A673 (cell line): ENCODE measurements at regions not wholly inside any gene's neighbourhood (a gene's known extent, or its start where the extent isn't known, plus 50 kb on each side); places are given as distances from the start of the nearest gene placed in this dataset.

ENCODE experiments used
- BruUV-seq: library from RNA; stranded (reverse); fragments of 400-500 nt; replicated peaks from 2 replicates; lab custom pipeline; 2021; lab: Mats Ljungman, UMichigan
- CTCF ChIA-PET: fragments of 300-600 bp; sonication (Branson Sonifier 250); formaldehyde crosslinking; loops from one replicate; lab custom pipeline; 2022; ENCODE audit warnings: antibody characterized with exemption; lab: Charles Lee
- POLR2A ChIA-PET: fragments of 300-600 bp; sonication (Branson Sonifier 250); formaldehyde crosslinking; loops from one replicate; lab custom pipeline; 2022; ENCODE audit warnings: antibody characterized with exemption; ENCODE audit not compliant: low non-redundant PET; lab: Charles Lee
- DNase-seq: peaks from one replicate; pipeline ENCODE4 v3.0.0-alpha.2; 2015; ENCODE audit warnings: low spot score
- H3K27ac ChIP-seq: fragments of 200-600 bp; sonication (generic); 2 replicates; pipeline ENCODE4 v1.5.1; 2016; ENCODE audit warnings: mixed run types, low read depth, mild to moderate bottlenecking, mixed read lengths, antibody characterized with exemption, low read length; ENCODE audit not compliant: poor library complexity, severe bottlenecking
- H3K27me3 ChIP-seq: fragments of 200-600 bp; sonication (generic); replicated peaks from 2 replicates; pipeline ENCODE4 v1.6.1; 2017; ENCODE audit warnings: mixed run types, low read depth, mild to moderate bottlenecking, mixed read lengths, antibody characterized with exemption, low read length; ENCODE audit not compliant: insufficient read depth, poor library complexity
- H3K36me3 ChIP-seq: fragments of 200-600 bp; sonication (generic); 2 replicates; pipeline ENCODE4 v1.6.1; 2016; ENCODE audit warnings: mixed run types, mild to moderate bottlenecking, mixed read lengths, antibody characterized with exemption, low read length; ENCODE audit not compliant: insufficient read depth, poor library complexity, severe bottlenecking
- H3K4me1 ChIP-seq: fragments of 200-600 bp; sonication (generic); 2 replicates; pipeline ENCODE4 v1.6.1; 2017; ENCODE audit warnings: mixed run types, mild to moderate bottlenecking, mixed read lengths, antibody characterized with exemption, low read length; ENCODE audit not compliant: insufficient read depth, poor library complexity, severe bottlenecking
- H3K4me3 ChIP-seq: fragments of 200-600 bp; sonication (generic); 2 replicates; pipeline ENCODE4 v1.5.1; 2016; ENCODE audit warnings: low read depth, mixed run types, mild to moderate bottlenecking, mixed read lengths, low read length; ENCODE audit not compliant: poor library complexity, severe bottlenecking
- H3K9me3 ChIP-seq: fragments of 200-600 bp; sonication (generic); 2 replicates; pipeline ENCODE4 v1.6.1; 2016; ENCODE audit warnings: mixed run types, low read depth, mild to moderate bottlenecking, mixed read lengths, antibody characterized with exemption, low read length; ENCODE audit not compliant: poor library complexity, severe bottlenecking
- CTCF ChIP-seq: fragments of 300-800, 200-600 bp; sonication (generic); conservative IDR thresholded peaks from 2 replicates; pipeline ENCODE4 v1.5.1; 2017; ENCODE audit warnings: low read depth, mild to moderate bottlenecking, antibody characterized with exemption, low read length, moderate library complexity, mixed read lengths
- EZH2 ChIP-seq: fragments of 200-600 bp; sonication (generic); IDR thresholded peaks from 2 replicates; pipeline ENCODE4 v1.6.1; 2017; ENCODE audit warnings: borderline replicate concordance, low read depth, mild to moderate bottlenecking, mixed read lengths, antibody characterized with exemption, low read length; ENCODE audit not compliant: poor library complexity, severe bottlenecking
- intact Hi-C: fragments of 100-400 bp; cut with micrococcal nuclease; formaldehyde crosslinking; loops from one replicate; pipeline ENCODE4 v1.10.0; 2022; ENCODE audit not compliant: unreplicated experiment

GRCh38 chr9:134223091-134223490, 58.7 kb upstream of the RNU6ATAC start:
- H3K9me3 ChIP-seq: no peaks in the 10 kb centered on the region
- no peak overlapping the region for H3K27ac ChIP-seq
- TF ChIP-seq EZH2: no peak
- no peak for TF ChIP-seq CTCF
- H3K4me3 ChIP-seq: no peak overlapping the region
- H3K36me3 ChIP-seq: no peaks in the 10 kb centered on the region
- H3K27me3 ChIP-seq: no peaks in the 10 kb centered on the region
- peaks cover 9% of the 10 kb centered on the region for H3K4me1 ChIP-seq
- intact Hi-C loops: no loop called here
- ChIA-PET CTCF (interaction anchor here (0.7 kb wide), 1 partner anchor 206 kb away, joined by 3 read pairs; no protein-coding TSS in a partner anchor), POLR2A (no interaction called here)
- BruUV-seq: no TSS peak
- no peak for DNase-seq

- BruUV-seq: no TSS peak
- no peak for TF ChIP-seq CTCF
- no peak for TF ChIP-seq EZH2
- intact Hi-C loops: no loop called here
- Histone ChIP-seq H3K4me1 (peaks cover 9% of the 10 kb centered on the region), H3K36me3 (no peaks in the 10 kb centered on the region), H3K27me3 (no peaks in the 10 kb centered on the region), H3K27ac (no peak overlapping the region), H3K9me3 (no peaks in the 10 kb centered on the region), H3K4me3 (no peak overlapping the region)
- no peak for DNase-seq
- POLR2A ChIA-PET: no interaction called here
- CTCF ChIA-PET: no interaction called here
These were observed 59.3 kb upstream of the RNU6ATAC start for GRCh38 chr9:134223591-134224122.

- H3K4me3 ChIP-seq: no peak overlapping the region
- no peak for TF ChIP-seq CTCF
- TF ChIP-seq EZH2: no peak
- CTCF ChIA-PET: no interaction called here
- POLR2A ChIA-PET: no interaction called here
- H3K27me3 ChIP-seq: no peaks in the 10 kb centered on the region
- no peaks in the 10 kb centered on the region for H3K9me3 ChIP-seq
- H3K36me3 ChIP-seq: no peaks in the 10 kb centered on the region
- no TSS peak for BruUV-seq
- intact Hi-C loops: no loop called here
- no peak for DNase-seq
- H3K27ac ChIP-seq: no peak overlapping the region
- H3K4me1 ChIP-seq: peaks cover 9% of the 10 kb centered on the region
These were observed 59.8 kb upstream of the RNU6ATAC start for GRCh38 chr9:134224127-134224526.
